ENCODE measurements at regions not wholly inside any gene's neighbourhood (a gene's known extent, or its start where the extent isn't known, plus 50 kb on each side); places are given as distances from the start of the nearest gene placed in this dataset.

- TF ChIP-seq POLR2A (IDR thresholded peaks at IDR 0.05; ENCODE audit: low read depth), result no peak
- no peak for TF ChIP-seq CTCF (IDR thresholded peaks at IDR 0.05)
- no peak for TF ChIP-seq POLR2AphosphoS5 (IDR thresholded peaks at IDR 0.05)
Measured at GRCh38 chr3:177883957-177884356, 652.3 kb upstream of the KCNMB2 start.
